H1 (cell line): ENCODE measurements at regions not wholly inside any gene's neighbourhood (a gene's known extent, or its start where the extent isn't known, plus 50 kb on each side); places are given as distances from the start of the nearest gene placed in this dataset.

Experiments
- EP300 ChIP-seq, 2 experiments: IDR thresholded peaks; 1 replicate in 1 of 2; 2 replicates in 1 of 2; pipeline ENCODE4 v1.6.1; 2011 to 2012; ENCODE audit warnings: low read depth in 2 of 2, low read length in 2 of 2, mild to moderate bottlenecking in 2 of 2, borderline replicate concordance in 1 of 2, inconsistent platforms in 1 of 2, moderate library complexity in 1 of 2
- EZH2 ChIP-seq: fragments of 200-600 bp; sonication (generic); IDR thresholded peaks from 2 replicates; pipeline ENCODE4 v1.7.1; 2012; ENCODE audit warnings: low read depth, mild to moderate bottlenecking, moderate library complexity, low read length, inconsistent platforms; ENCODE audit not compliant: severe bottlenecking
- GABPA ChIP-seq: IDR thresholded peaks from 2 replicates; pipeline ENCODE4 v1.6.1; 2011; ENCODE audit warnings: mild to moderate bottlenecking, low read length, moderate library complexity, borderline replicate concordance; ENCODE audit not compliant: insufficient read depth
- POU5F1 ChIP-seq: IDR thresholded peaks from 2 replicates; pipeline ENCODE4 v1.6.1; 2011; ENCODE audit warnings: low read depth, mild to moderate bottlenecking, low read length, moderate library complexity
- SAP30 ChIP-seq: fragments of 300-600 bp; sonication (generic); IDR thresholded peaks from 2 replicates; pipeline ENCODE4 v1.7.1; 2012; ENCODE audit warnings: low read length, moderate library complexity, mild to moderate bottlenecking, inconsistent platforms; ENCODE audit not compliant: insufficient read depth, insufficient replicate concordance

- TF ChIP-seq EP300 (IDR thresholded peaks at IDR 0.05; ENCODE audit: borderline replicate concordance in 1 of 2, low read depth in 2 of 2, low read length in 2 of 2) (no peak), EZH2 (no peak), GABPA (no peak), SAP30 (no peak), POU5F1 (no peak)
Measured at GRCh38 chr7:106599343-106599698, 61.6 kb downstream of the CCDC71L start (continued).
